Stomach (tissue), 8 donors: ENCODE measurements at regions not wholly inside any gene's neighbourhood (a gene's known extent, or its start where the extent isn't known, plus 50 kb on each side); places are given as distances from the start of the nearest gene placed in this dataset.

Experiments
- DNase-seq, 2 donors: peaks; one replicate each; pipeline versions ENCODE4 v3.0.0 to v3.0.0-alpha.2; 2013 to 2019
- H3K27ac ChIP-seq, 5 donors: fragments of 200-600 bp in 4 of 5; sonication (generic) in 4 of 5; one replicate each; pipeline ENCODE4 v1.5.1; 2013 to 2019; ENCODE audit warnings: mild to moderate bottlenecking in 1 of 5, moderate library complexity in 1 of 5
- H3K27me3 ChIP-seq, 3 donors: fragments of 200-600 bp; sonication (generic); one replicate each; pipeline ENCODE4 v1.5.1; 2017 to 2019; ENCODE audit warnings: mixed run types in 1 of 3
- H3K36me3 ChIP-seq, 4 donors: fragments of 200-600 bp; sonication (generic); 1 replicate in 3 of 4; 2 replicates in 1 of 4; pipeline ENCODE4 v1.5.1; 2016 to 2019
- H3K4me1 ChIP-seq, 4 donors: fragments of 200-600 bp; sonication (generic); one replicate each; pipeline ENCODE4 v1.5.1; 2016 to 2019
- H3K4me3 ChIP-seq, 4 donors: fragments of 200-600 bp; sonication (generic) in 3 of 4; one replicate each; pipeline ENCODE4 v1.5.1; 2016 to 2019; ENCODE audit warnings: mild to moderate bottlenecking in 1 of 4
- H3K9me3 ChIP-seq, 4 donors: fragments of 200-600 bp; sonication (generic); one replicate each; pipeline ENCODE4 v1.5.1; 2016 to 2019
- CTCF ChIP-seq, 7 experiments: fragments of 450-650 bp in 4 of 7; fragments of 200-600 bp in 3 of 7; sonication (generic) in 3 of 7; IDR thresholded peaks; one replicate each; pipeline ENCODE4 v1.5.1; 2016 to 2019; ENCODE audit warnings: antibody characterized with exemption in 7 of 7, control low read depth in 2 of 7, mild to moderate bottlenecking in 1 of 7
- EP300 ChIP-seq: sonication (generic); formaldehyde crosslinking; IDR thresholded peaks from one replicate; pipeline ENCODE4 v1.6.1; 2017; ENCODE audit warnings: antibody characterized with exemption
- POLR2A ChIP-seq, 4 donors: fragments of 450-650 bp; IDR thresholded peaks; one replicate each; pipeline ENCODE4 v1.6.1; 2016; ENCODE audit warnings: antibody characterized with exemption in 4 of 4, control low read depth in 2 of 4, mild to moderate bottlenecking in 1 of 4, moderate library complexity in 1 of 4
- POLR2AphosphoS5 ChIP-seq, 3 donors: sonication (generic); formaldehyde crosslinking; IDR thresholded peaks; one replicate each; pipeline ENCODE4 v1.6.1; 2016; ENCODE audit warnings: antibody characterized with exemption in 3 of 3
- WGBS, 5 donors: extraction: QIAGEN DNeasy Blood & Tissue Kit in 3 of 5; methylation state at CpG; one replicate each; pipeline versions ENCODE4 v1.1.5 to v1.1.7; 2013 to 2018; 5-methylcytosine and 5-hydroxymethylcytosine counted together
- intact Hi-C: fragments of 100-400 bp; cut with DNase I; formaldehyde crosslinking; loops from one replicate; pipeline ENCODE4 v1.15.1; 2023; ENCODE audit warnings: low total_unique reads
- donor health status: healthy with polysubstance abuse.
- donor health status: Bipolar disorder and iron deficiency.
- donor health status: healthy.

GRCh38 chr1:209057901-209058300 is 525.6 kb upstream of the CAMK1G start:
- WGBS, 5 donors, result 86 to 100% (median 100%) methylated on average over 1 of the region's 1 CpG

DNA sequence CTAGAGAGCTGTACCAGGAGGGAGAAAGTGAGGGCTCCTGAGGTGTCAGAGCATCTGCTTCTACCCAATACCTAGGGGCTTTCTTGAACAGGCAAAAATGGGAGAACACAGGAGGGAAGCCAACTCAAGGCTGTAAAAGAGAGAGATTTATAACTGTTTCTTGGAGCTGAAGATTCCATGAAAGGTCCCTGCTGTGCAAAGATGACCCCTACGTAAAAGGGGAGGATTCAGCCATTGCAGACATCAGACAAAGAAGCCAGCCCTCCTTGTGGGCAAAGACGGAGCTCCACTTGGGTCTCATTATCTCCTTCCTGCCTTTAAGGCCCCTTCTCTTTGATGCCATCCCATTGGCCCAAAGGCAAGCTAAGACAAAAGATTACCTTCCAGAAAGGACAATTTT is 524.1 kb upstream of the CAMK1G start:
- Histone ChIP-seq H3K27me3 (no peaks in the 10 kb centered on the region), H3K4me1 (no peaks in the 10 kb centered on the region), H3K36me3 (no peaks in the 10 kb centered on the region), H3K4me3 (no peak overlapping the region), H3K9me3 (peaks cover 0 to 23% (median 8%) of the 10 kb centered on the region in 4 donors), H3K27ac (no peak overlapping the region)
- TF ChIP-seq POLR2A (IDR thresholded peaks at IDR 0.05) (no peak), POLR2AphosphoS5 (IDR thresholded peaks at IDR 0.05) (no peak), EP300 (no peak)
- no peak for DNase-seq
- WGBS, 5 donors, result 47 to 61% (median 57%) methylated on average over 2 of the region's 2 CpGs
- intact Hi-C loops, result no loop called here

More at GRCh38 chr1:209057901-209058300, 525.6 kb upstream of the CAMK1G start:
- TF ChIP-seq EP300 (no peak), POLR2A (IDR thresholded peaks at IDR 0.05) (no peak), POLR2AphosphoS5 (IDR thresholded peaks at IDR 0.05) (no peak), CTCF (IDR thresholded peaks at IDR 0.05) (no peak)
- Histone ChIP-seq H3K9me3 (peaks cover 0 to 27% (median 8%) of the 10 kb centered on the region in 4 donors), H3K27ac (no peak overlapping the region), H3K36me3 (no peaks in the 10 kb centered on the region), H3K4me3 (no peak overlapping the region), H3K27me3 (no peaks in the 10 kb centered on the region), H3K4me1 (no peaks in the 10 kb centered on the region)
- intact Hi-C loops, result no loop called here
- DNase-seq, result no peak

DNA sequence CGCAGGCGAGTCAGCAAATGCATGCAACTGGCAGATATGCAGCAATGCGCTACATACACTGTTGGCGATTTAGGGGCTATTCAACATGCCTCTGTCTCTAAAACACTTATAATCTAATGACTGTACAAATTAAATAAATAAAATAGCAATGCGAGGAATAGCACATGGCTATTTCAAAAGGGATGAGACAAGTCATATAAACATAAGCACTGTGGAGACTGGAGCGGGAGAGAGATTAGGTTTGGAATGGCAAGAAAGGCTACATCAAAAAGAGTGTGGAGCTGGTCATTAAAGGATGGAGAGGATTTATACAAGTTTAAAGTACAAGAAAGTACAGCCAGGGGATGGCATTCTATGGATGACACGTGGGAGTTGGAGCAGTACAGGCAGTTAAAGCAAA is 523.5 kb upstream of the CAMK1G start:
- Histone ChIP-seq H3K27ac (no peak overlapping the region), H3K27me3 (no peaks in the 10 kb centered on the region), H3K36me3 (no peaks in the 10 kb centered on the region), H3K4me3 (no peak overlapping the region), H3K4me1 (no peaks in the 10 kb centered on the region), H3K9me3 (peaks cover 0 to 18% (median 8%) of the 10 kb centered on the region in 4 donors)
- 54 to 78% (median 61%) methylated on average over 7 of the region's 7 CpGs for WGBS, 5 donors
- DNase-seq, result peak in 1 of 2 donors; percentile 15
- intact Hi-C loops, result no loop called here
- no peak for TF ChIP-seq EP300
- no peak for TF ChIP-seq POLR2AphosphoS5 (IDR thresholded peaks at IDR 0.05)
- TF ChIP-seq POLR2A (IDR thresholded peaks at IDR 0.05), result no peak
- TF ChIP-seq CTCF (IDR thresholded peaks at IDR 0.05), result no peak

DNA sequence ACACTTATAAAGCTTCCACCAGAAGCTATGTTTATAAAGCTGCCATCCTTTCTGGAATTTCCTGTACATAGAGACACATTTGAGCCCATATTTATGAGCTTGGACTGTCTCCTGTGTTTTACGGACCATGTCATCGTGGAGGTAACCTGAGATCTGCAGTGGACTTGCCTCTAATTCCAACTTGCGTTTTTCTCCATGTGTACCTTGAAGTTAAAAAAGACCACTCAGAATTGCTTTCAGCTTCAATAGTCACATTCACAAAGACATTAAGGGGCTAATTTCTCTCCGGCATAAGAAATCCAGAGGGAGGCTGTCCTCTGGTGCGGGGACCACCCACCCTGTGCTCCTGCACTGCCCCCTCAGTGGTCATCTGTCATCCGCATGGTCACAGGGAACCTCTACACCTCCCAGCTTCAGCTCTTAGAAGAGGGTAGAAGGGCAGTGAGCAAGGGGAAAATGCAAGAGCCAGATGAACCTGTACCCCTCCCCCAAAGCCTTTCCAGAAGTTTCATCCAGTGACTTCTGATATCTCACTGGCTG is 521.4 kb upstream of the CAMK1G start:
- H3K27ac ChIP-seq, result no peak overlapping the region
- H3K4me1 ChIP-seq, result no peaks in the 10 kb centered on the region
- no peak for DNase-seq
- intact Hi-C loops, result no loop called here
- TF ChIP-seq POLR2A (IDR thresholded peaks at IDR 0.05) (no peak), CTCF (IDR thresholded peaks at IDR 0.05) (no peak), EP300 (no peak), POLR2AphosphoS5 (IDR thresholded peaks at IDR 0.05) (no peak)
- H3K4me3 ChIP-seq, result no peak overlapping the region
- 78 to 96% (median 82%) methylated on average over 6 of the region's 6 CpGs for WGBS, 5 donors
- no peaks in the 10 kb centered on the region for H3K27me3 ChIP-seq
- H3K9me3 ChIP-seq, result peaks cover 0 to 2% (median 0%) of the 10 kb centered on the region in 4 donors
- H3K36me3 ChIP-seq, result no peaks in the 10 kb centered on the region

DNA sequence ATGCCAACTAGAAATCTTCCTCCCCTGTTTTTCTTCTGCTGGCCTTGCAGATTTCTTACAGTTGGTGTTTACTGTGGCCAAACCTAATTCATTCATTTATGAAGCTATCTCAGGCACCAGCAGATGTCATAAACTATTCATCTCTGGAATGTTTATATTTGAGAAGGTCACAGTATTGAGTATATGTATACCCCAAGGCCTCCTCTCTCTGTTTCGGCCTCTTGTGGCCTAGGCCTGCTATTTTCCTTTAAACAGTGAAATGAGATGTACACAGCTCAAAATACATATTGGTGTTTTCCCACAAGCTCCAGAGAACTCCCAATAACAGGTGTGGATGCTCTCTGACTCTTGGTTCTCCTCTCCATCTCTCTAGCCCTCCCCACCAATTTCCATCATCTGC is 520.7 kb upstream of the CAMK1G start:
- Histone ChIP-seq H3K36me3 (no peaks in the 10 kb centered on the region), H3K9me3 (no peaks in the 10 kb centered on the region), H3K27me3 (no peaks in the 10 kb centered on the region), H3K27ac (no peak overlapping the region), H3K4me3 (no peak overlapping the region), H3K4me1 (no peaks in the 10 kb centered on the region)
- no peak for DNase-seq
- WGBS, 5 donors, result 54 to 73% (median 63%) methylated on average over 1 of the region's 1 CpG
- TF ChIP-seq EP300, result no peak
- intact Hi-C loops, result no loop called here
